GM12874 (cell line): ENCODE measurements at regions not wholly inside any gene's neighbourhood (a gene's known extent, or its start where the extent isn't known, plus 50 kb on each side); places are given as distances from the start of the nearest gene placed in this dataset.

ENCODE experiments used
- CTCF ChIP-seq: IDR thresholded peaks from 2 replicates; pipeline ENCODE4 v1.5.1; 2011; ENCODE audit warnings: low read depth, mild to moderate bottlenecking, control low read depth, low read length, moderate library complexity; ENCODE audit not compliant: insufficient read depth

GRCh38 chr12:131347732-131348131, 363.2 kb upstream of the SFSWAP start:
- no peak for TF ChIP-seq CTCF

GRCh38 chr12:131348231-131348630, 362.7 kb upstream of the SFSWAP start:
- TF ChIP-seq CTCF = no peak

- TF ChIP-seq CTCF = no peak
Measured at GRCh38 chr12:131348646-131349045, 362.2 kb upstream of the SFSWAP start.

- no peak for TF ChIP-seq CTCF
Measured at GRCh38 chr12:131349397-131350127, 361.3 kb upstream of the SFSWAP start.

GRCh38 chr12:131350943-131351318, 360.0 kb upstream of the SFSWAP start:
- TF ChIP-seq CTCF = no peak

- TF ChIP-seq CTCF = no peak
Measured at GRCh38 chr12:131351319-131352028, 359.4 kb upstream of the SFSWAP start.

GRCh38 chr12:131352296-131352900, 358.5 kb upstream of the SFSWAP start:
- no peak for TF ChIP-seq CTCF
